ENCODE measurements at regions not wholly inside any gene's neighbourhood (a gene's known extent, or its start where the extent isn't known, plus 50 kb on each side); places are given as distances from the start of the nearest gene placed in this dataset.

DNA sequence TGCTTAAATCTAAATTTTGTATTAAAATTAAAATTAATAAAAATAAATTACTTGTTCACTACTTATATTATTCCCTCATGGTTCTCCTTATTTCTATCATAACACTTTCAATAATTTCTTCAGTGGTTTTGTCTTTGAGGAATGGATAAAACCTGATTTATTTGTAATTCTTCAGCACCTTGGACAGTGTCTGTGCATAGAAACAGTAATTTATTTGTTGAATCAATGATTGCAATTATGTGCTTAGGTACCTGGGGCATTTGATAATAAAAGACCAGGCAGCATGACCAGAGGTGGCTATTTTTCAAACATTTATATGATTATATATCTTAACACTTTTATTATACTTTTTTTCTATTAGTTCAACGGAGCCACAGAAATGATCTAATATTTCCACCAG is 1062.7 kb downstream of the DSC3 start:
- no peaks in the 10 kb centered on the region for H3F3A ChIP-seq (ENCODE audit: control insufficient read depth, insufficient read depth)
- no peaks in the 10 kb centered on the region for H3K36me3 ChIP-seq (ENCODE audit: control insufficient read depth, low read length)
- no peak overlapping the region for H3K4me3 ChIP-seq (ENCODE audit: low read length)
- no peaks in the 10 kb centered on the region for H3K9me2 ChIP-seq (replicated peaks; ENCODE audit: control insufficient read depth, low read length)
- H3K9me3 ChIP-seq (ENCODE audit: control insufficient read depth, insufficient read depth, low read length): no peaks in the 10 kb centered on the region
- H3K27ac ChIP-seq (ENCODE audit: low read depth, low read length): no peak overlapping the region
- H3K4me2 ChIP-seq (ENCODE audit: low read length): no peak overlapping the region
- no peaks in the 10 kb centered on the region for H3K4me1 ChIP-seq (ENCODE audit: control insufficient read depth, low read length)
- H3K79me2 ChIP-seq (ENCODE audit: control insufficient read depth, low read length): no peaks in the 10 kb centered on the region
- H3K27me3 ChIP-seq (ENCODE audit: control insufficient read depth, low read length): no peaks in the 10 kb centered on the region
- TF ChIP-seq EZH2phosphoT487 (IDR thresholded peaks at IDR 0.05; ENCODE audit: borderline replicate concordance, low read length): no peak
- TF ChIP-seq CTCF (IDR thresholded peaks at IDR 0.05; ENCODE audit: low read depth, low read length, poor library complexity, severe bottlenecking): no peak
- no peaks in the 10 kb centered on the region for H4K20me1 ChIP-seq (ENCODE audit: control insufficient read depth, insufficient read depth, low read depth, low read length)

- Histone ChIP-seq H3K4me1 (ENCODE audit: control insufficient read depth, low read length) (no peaks in the 10 kb centered on the region), H3K79me2 (ENCODE audit: control insufficient read depth, low read length) (no peaks in the 10 kb centered on the region), H3K9me2 (replicated peaks; ENCODE audit: control insufficient read depth, low read length) (no peaks in the 10 kb centered on the region), H3K27ac (ENCODE audit: low read depth, low read length) (no peak overlapping the region), H3K4me3 (ENCODE audit: low read length) (no peak overlapping the region), H4K20me1 (ENCODE audit: control insufficient read depth, insufficient read depth, low read depth, low read length) (no peaks in the 10 kb centered on the region), H3K4me2 (ENCODE audit: low read length) (no peak overlapping the region), H3K9me3 (ENCODE audit: control insufficient read depth, insufficient read depth, low read length) (no peaks in the 10 kb centered on the region), H3K36me3 (ENCODE audit: control insufficient read depth, low read length) (no peaks in the 10 kb centered on the region), H3K27me3 (ENCODE audit: control insufficient read depth, low read length) (no peaks in the 10 kb centered on the region), H3F3A (ENCODE audit: control insufficient read depth, insufficient read depth) (no peaks in the 10 kb centered on the region)
- no peak for TF ChIP-seq EZH2phosphoT487 (IDR thresholded peaks at IDR 0.05; ENCODE audit: borderline replicate concordance, low read length)
- no peak for TF ChIP-seq CTCF (IDR thresholded peaks at IDR 0.05; ENCODE audit: low read depth, low read length, poor library complexity, severe bottlenecking)
Observed at GRCh38 chr18:29969876-29970275, 1072.7 kb downstream of the DSC3 start.

- no peaks in the 10 kb centered on the region for H3K9me3 ChIP-seq (ENCODE audit: control insufficient read depth, insufficient read depth, low read length)
- no peaks in the 10 kb centered on the region for H3K79me2 ChIP-seq (ENCODE audit: control insufficient read depth, low read length)
- H3K4me1 ChIP-seq (ENCODE audit: control insufficient read depth, low read length): no peaks in the 10 kb centered on the region
- TF ChIP-seq EZH2phosphoT487 (IDR thresholded peaks at IDR 0.05; ENCODE audit: borderline replicate concordance, low read length) (no peak), CTCF (IDR thresholded peaks at IDR 0.05; ENCODE audit: low read depth, low read length, poor library complexity, severe bottlenecking) (no peak)
- no peaks in the 10 kb centered on the region for H3K27me3 ChIP-seq (ENCODE audit: control insufficient read depth, low read length)
- no peak overlapping the region for H3K4me3 ChIP-seq (ENCODE audit: low read length)
- H4K20me1 ChIP-seq (ENCODE audit: control insufficient read depth, insufficient read depth, low read depth, low read length): no peaks in the 10 kb centered on the region
- no peak overlapping the region for H3K27ac ChIP-seq (ENCODE audit: low read depth, low read length)
- H3K36me3 ChIP-seq (ENCODE audit: control insufficient read depth, low read length): no peaks in the 10 kb centered on the region
- no peaks in the 10 kb centered on the region for H3K9me2 ChIP-seq (replicated peaks; ENCODE audit: control insufficient read depth, low read length)
- H3F3A ChIP-seq (ENCODE audit: control insufficient read depth, insufficient read depth): no peaks in the 10 kb centered on the region
- H3K4me2 ChIP-seq (ENCODE audit: low read length): no peak overlapping the region
Observed at GRCh38 chr18:29962579-29962978, 1080.0 kb downstream of the DSC3 start.

DNA sequence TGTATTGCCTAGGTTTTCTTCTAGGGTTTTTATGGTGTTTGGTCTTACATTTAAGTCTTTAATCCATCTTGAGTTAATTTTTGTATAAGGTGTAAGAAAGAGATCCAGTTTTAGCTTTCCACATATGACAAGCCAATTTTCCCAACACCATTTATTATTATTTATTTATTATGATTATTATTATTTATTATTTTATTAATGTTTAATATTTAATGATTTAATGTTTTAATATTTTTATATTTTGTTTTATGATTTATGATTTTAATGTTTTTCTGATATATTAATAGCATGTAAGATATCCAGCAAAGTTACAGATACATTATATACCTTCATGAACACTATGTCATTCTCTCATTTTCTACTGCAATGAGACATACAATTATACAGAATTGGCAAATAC is 1082.0 kb downstream of the DSC3 start:
- Histone ChIP-seq H3K9me2 (replicated peaks; ENCODE audit: control insufficient read depth, low read length) (no peaks in the 10 kb centered on the region), H3K9me3 (ENCODE audit: control insufficient read depth, insufficient read depth, low read length) (no peaks in the 10 kb centered on the region), H3K4me3 (ENCODE audit: low read length) (no peak overlapping the region), H3K36me3 (ENCODE audit: control insufficient read depth, low read length) (no peaks in the 10 kb centered on the region), H4K20me1 (ENCODE audit: control insufficient read depth, insufficient read depth, low read depth, low read length) (no peaks in the 10 kb centered on the region), H3K4me2 (ENCODE audit: low read length) (no peak overlapping the region), H3K79me2 (ENCODE audit: control insufficient read depth, low read length) (no peaks in the 10 kb centered on the region), H3F3A (ENCODE audit: control insufficient read depth, insufficient read depth) (no peaks in the 10 kb centered on the region), H3K4me1 (ENCODE audit: control insufficient read depth, low read length) (no peaks in the 10 kb centered on the region), H3K27me3 (ENCODE audit: control insufficient read depth, low read length) (no peaks in the 10 kb centered on the region), H3K27ac (ENCODE audit: low read depth, low read length) (no peak overlapping the region)
- TF ChIP-seq EZH2phosphoT487 (IDR thresholded peaks at IDR 0.05; ENCODE audit: borderline replicate concordance, low read length): no peak
- TF ChIP-seq CTCF (IDR thresholded peaks at IDR 0.05; ENCODE audit: low read depth, low read length, poor library complexity, severe bottlenecking): no peak

Data from DOHH2 (cell line).